HCT116 (cell line): ENCODE measurements at regions not wholly inside any gene's neighbourhood (a gene's known extent, or its start where the extent isn't known, plus 50 kb on each side); places are given as distances from the start of the nearest gene placed in this dataset.

ENCODE experiments used
- EZH2 ChIP-seq: fragments of 200-600 bp; sonication (generic); IDR thresholded peaks from 2 replicates; pipeline ENCODE4 v1.6.1; 2017; ENCODE audit warnings: antibody characterized with exemption, mixed run types
- POLR2A ChIP-seq: IDR thresholded peaks from 2 replicates; pipeline ENCODE4 v1.7.0; 2011; ENCODE audit warnings: borderline replicate concordance; ENCODE audit not compliant: insufficient read depth, insufficient read length; ENCODE audit errors: extremely low read depth
- ZNF274 ChIP-seq: fragments of 200-500 bp; sonication (Bioruptor generic); IDR thresholded peaks from 2 replicates; pipeline ENCODE4 v1.6.1; 2014; ENCODE audit warnings: mild to moderate bottlenecking, low read depth, low read length, inconsistent platforms

GRCh38 chr2:200056105-200056504 is 100.7 kb downstream of the MAIP1 start:
- TF ChIP-seq ZNF274 (no peak), POLR2A (no peak), EZH2 (no peak)
